GM12878 (cell line): ENCODE measurements at regions not wholly inside any gene's neighbourhood (a gene's known extent, or its start where the extent isn't known, plus 50 kb on each side); places are given as distances from the start of the nearest gene placed in this dataset.

Experiments
- CHD4 ChIP-seq: fragments of 200-600 bp; sonication (generic); IDR thresholded peaks from 2 replicates; pipeline ENCODE4 v1.6.1; 2016; ENCODE audit warnings: mild to moderate bottlenecking
- CREB1 ChIP-seq: IDR thresholded peaks from 2 replicates; pipeline ENCODE4 v1.6.1; 2012; ENCODE audit warnings: low read depth, mild to moderate bottlenecking, inconsistent platforms
- CTCF ChIP-seq, 3 experiments: IDR thresholded peaks in 2 of 3; conservative IDR thresholded peaks in 1 of 3; 2 replicates each; pipeline ENCODE4 v1.5.1; 2011; ENCODE audit warnings: low read depth in 3 of 3, low read length in 3 of 3, mild to moderate bottlenecking in 3 of 3, control low read depth in 2 of 3, moderate library complexity in 2 of 3, inconsistent platforms in 1 of 3, mixed read lengths in 1 of 3; ENCODE audit not compliant: control insufficient read depth in 2 of 3, insufficient read depth in 1 of 3; ENCODE audit errors: extremely low read depth in 1 of 3
- DPF2 ChIP-seq: fragments of 450-650 bp; IDR thresholded peaks from 2 replicates; pipeline ENCODE4 v1.6.1; 2017; ENCODE audit warnings: mild to moderate bottlenecking
- GATAD2B ChIP-seq: fragments of 450-650 bp; conservative IDR thresholded peaks from 2 replicates; pipeline ENCODE4 v1.6.1; 2017; ENCODE audit warnings: low read depth, mild to moderate bottlenecking, moderate library complexity
- MEF2A ChIP-seq: IDR thresholded peaks from 2 replicates; pipeline ENCODE4 v1.6.1; 2011; ENCODE audit warnings: low read depth, mild to moderate bottlenecking, low read length, moderate library complexity; ENCODE audit not compliant: insufficient read depth
- NKRF ChIP-seq: fragments of 450-650 bp; conservative IDR thresholded peaks from 2 replicates; pipeline ENCODE4 v1.6.1; 2017; ENCODE audit warnings: mild to moderate bottlenecking, moderate library complexity
- NR2C2 ChIP-seq: IDR thresholded peaks from 2 replicates; pipeline ENCODE4 v1.6.1; 2011; ENCODE audit warnings: borderline replicate concordance, low read depth; ENCODE audit not compliant: control insufficient read depth, insufficient read length
- POLR2AphosphoS5 ChIP-seq: IDR thresholded peaks from 2 replicates; pipeline ENCODE4 v1.6.1; 2011; ENCODE audit warnings: mild to moderate bottlenecking, low read length, inconsistent platforms
- RAD51 ChIP-seq: fragments of 450-650 bp; IDR thresholded peaks from 2 replicates; pipeline ENCODE4 v1.6.1; 2016; ENCODE audit warnings: moderate library complexity, mild to moderate bottlenecking, inconsistent platforms
- RB1 ChIP-seq: fragments of 450-650 bp; formaldehyde crosslinking; IDR thresholded peaks from 2 replicates; pipeline ENCODE4 v1.6.1; 2017; ENCODE audit warnings: mild to moderate bottlenecking, borderline replicate concordance
- TF ChIP-seq, protein P1 (sequence below): IDR thresholded peaks from 2 replicates; pipeline ENCODE4 v1.6.1; 2012; ENCODE audit warnings: mild to moderate bottlenecking, low read depth, low read length

DNA sequence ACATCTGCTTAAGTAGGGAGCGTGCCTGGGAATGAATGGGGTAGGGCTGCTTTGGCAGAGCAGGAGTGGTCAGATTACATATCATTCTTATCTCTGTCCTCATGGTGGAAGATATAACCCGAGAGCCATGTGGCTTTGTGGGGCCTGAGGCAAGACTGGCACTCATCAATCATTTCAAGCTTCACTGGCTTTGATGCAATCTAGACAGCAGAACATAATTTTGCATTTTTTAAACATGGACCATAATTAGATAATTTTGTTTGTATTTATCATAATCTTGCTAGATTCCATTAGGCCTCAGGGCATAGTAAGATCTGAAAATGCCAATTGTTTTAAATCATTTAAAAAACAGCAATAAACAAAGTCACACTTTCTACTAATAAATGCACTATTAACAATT is 480.3 kb downstream of the NXPH1 start:
- TF ChIP-seq NKRF (no peak), POLR2AphosphoS5 (no peak), RAD51 (no peak), CHD4 (no peak), GATAD2B (no peak), CTCF (IDR thresholded peaks at IDR 0.05 in 2 of 3, conservative IDR thresholded peaks at IDR 0.05 in 1 of 3; ENCODE audit: control insufficient read depth in 2 of 3, extremely low read depth in 1 of 3, insufficient read depth in 1 of 3, low read depth in 3 of 3, low read length in 3 of 3) (no peak), RB1 (no peak), NR2C2 (no peak), CREB1 (no peak), MEF2A (no peak), DPF2 (no peak)
- TF ChIP-seq, protein P1, sequence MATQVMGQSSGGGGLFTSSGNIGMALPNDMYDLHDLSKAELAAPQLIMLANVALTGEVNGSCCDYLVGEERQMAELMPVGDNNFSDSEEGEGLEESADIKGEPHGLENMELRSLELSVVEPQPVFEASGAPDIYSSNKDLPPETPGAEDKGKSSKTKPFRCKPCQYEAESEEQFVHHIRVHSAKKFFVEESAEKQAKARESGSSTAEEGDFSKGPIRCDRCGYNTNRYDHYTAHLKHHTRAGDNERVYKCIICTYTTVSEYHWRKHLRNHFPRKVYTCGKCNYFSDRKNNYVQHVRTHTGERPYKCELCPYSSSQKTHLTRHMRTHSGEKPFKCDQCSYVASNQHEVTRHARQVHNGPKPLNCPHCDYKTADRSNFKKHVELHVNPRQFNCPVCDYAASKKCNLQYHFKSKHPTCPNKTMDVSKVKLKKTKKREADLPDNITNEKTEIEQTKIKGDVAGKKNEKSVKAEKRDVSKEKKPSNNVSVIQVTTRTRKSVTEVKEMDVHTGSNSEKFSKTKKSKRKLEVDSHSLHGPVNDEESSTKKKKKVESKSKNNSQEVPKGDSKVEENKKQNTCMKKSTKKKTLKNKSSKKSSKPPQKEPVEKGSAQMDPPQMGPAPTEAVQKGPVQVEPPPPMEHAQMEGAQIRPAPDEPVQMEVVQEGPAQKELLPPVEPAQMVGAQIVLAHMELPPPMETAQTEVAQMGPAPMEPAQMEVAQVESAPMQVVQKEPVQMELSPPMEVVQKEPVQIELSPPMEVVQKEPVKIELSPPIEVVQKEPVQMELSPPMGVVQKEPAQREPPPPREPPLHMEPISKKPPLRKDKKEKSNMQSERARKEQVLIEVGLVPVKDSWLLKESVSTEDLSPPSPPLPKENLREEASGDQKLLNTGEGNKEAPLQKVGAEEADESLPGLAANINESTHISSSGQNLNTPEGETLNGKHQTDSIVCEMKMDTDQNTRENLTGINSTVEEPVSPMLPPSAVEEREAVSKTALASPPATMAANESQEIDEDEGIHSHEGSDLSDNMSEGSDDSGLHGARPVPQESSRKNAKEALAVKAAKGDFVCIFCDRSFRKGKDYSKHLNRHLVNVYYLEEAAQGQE: no peak
